HFFc6 (cell line): ENCODE measurements at regions not wholly inside any gene's neighbourhood (a gene's known extent, or its start where the extent isn't known, plus 50 kb on each side); places are given as distances from the start of the nearest gene placed in this dataset.

Experiments
- DNase-seq: peaks from one replicate; pipeline ENCODE4 v3.0.0-alpha.2; 2018
- H3K27ac Mint-ChIP-seq: 2 replicates; pipeline ENCODE4 v1.8.0; 2020; ENCODE audit warnings: mild to moderate bottlenecking, mixed read lengths
- H3K27me3 Mint-ChIP-seq: 2 replicates; pipeline ENCODE4 v1.8.0; 2021; ENCODE audit warnings: mild to moderate bottlenecking, moderate library complexity, mixed read lengths; ENCODE audit not compliant: insufficient read depth
- H3K36me3 Mint-ChIP-seq: 2 replicates; pipeline ENCODE4 v1.8.0; 2021; ENCODE audit warnings: low read depth, mixed read lengths
- H3K4me1 Mint-ChIP-seq: 2 replicates; pipeline ENCODE4 v1.8.0; 2020; ENCODE audit warnings: low read depth, mixed read lengths
- H3K4me3 Mint-ChIP-seq: 2 replicates; pipeline ENCODE4 v1.8.0; 2020; ENCODE audit warnings: mild to moderate bottlenecking, moderate library complexity, mixed read lengths
- H3K9me3 Mint-ChIP-seq: 2 replicates; pipeline ENCODE4 v1.8.0; 2020; ENCODE audit warnings: mild to moderate bottlenecking, mixed read lengths
- CTCF ChIP-seq: fragments of 200-600 bp; sonication (generic); IDR thresholded peaks from 2 replicates; pipeline ENCODE4 v1.5.0; 2021; ENCODE audit warnings: antibody characterized with exemption, mild to moderate bottlenecking

DNA sequence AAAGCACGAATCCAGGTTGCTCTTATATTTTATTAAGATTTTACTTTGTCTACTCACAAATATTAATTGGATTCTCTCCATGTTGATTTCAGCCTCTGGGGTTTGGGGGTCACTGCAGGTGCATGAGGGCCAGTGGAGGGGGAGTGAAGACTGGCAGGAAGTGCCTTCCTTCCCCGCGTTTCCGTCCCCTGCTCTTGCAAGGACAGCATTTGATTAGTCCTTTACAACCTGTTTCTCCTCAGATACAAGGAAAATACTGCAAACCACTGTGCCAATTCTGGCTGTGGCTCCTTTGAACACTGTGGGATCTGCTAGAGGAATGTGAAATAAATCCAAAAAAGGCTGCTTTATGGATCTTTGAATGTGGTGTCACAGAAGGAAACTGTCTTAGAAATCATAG is 291.8 kb downstream of the ETNK1 start:
- H3K27ac Mint-ChIP-seq = no peak overlapping the region
- H3K27me3 Mint-ChIP-seq = peaks cover 3% of the 10 kb centered on the region; the same call in 1 of the 2 replicates
- TF ChIP-seq CTCF = no peak
- no peak overlapping the region for H3K4me3 Mint-ChIP-seq
- H3K4me1 Mint-ChIP-seq = no peaks in the 10 kb centered on the region
- DNase-seq = no peak
- H3K9me3 Mint-ChIP-seq = 0 out of 2 replicates have a peak, but pooled peaks cover 4% of the 10 kb centered on the region
- no peaks in the 10 kb centered on the region for H3K36me3 Mint-ChIP-seq

DNA sequence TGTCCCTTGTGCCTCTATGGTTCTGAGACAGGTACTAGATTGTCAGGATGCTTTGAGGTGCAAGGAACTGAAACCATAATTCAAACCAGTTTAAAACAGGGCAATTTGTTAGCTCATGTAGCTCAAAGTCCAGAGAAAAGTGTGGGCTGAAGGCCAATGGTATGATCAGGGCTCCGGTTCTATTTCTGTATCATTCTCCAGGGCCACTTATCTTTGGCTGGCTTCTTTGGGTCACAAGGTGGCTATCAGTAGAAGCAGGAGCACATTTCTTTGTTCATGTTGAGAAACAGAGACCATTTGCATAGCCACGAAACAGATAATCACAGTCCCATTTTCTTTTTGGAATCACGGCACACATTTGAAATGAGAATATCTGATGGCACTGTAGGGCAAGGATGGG is 294.9 kb downstream of the ETNK1 start:
- Mint-ChIP-seq H3K4me3 (no peak overlapping the region), H3K9me3 (0 out of 2 replicates have a peak, but pooled peaks cover 4% of the 10 kb centered on the region), H3K4me1 (no peaks in the 10 kb centered on the region), H3K27ac (no peak overlapping the region), H3K36me3 (no peaks in the 10 kb centered on the region), H3K27me3 (peaks cover 3% of the 10 kb centered on the region; the same call in 1 of the 2 replicates)
- TF ChIP-seq CTCF = no peak
- no peak for DNase-seq

- no peaks in the 10 kb centered on the region for H3K4me1 Mint-ChIP-seq
- H3K9me3 Mint-ChIP-seq = 0 out of 2 replicates have a peak, but pooled peaks cover 4% of the 10 kb centered on the region
- no peaks in the 10 kb centered on the region for H3K27me3 Mint-ChIP-seq
- DNase-seq = no peak
- no peak for TF ChIP-seq CTCF
- H3K4me3 Mint-ChIP-seq = no peak overlapping the region
- H3K36me3 Mint-ChIP-seq = no peaks in the 10 kb centered on the region
- H3K27ac Mint-ChIP-seq = no peak overlapping the region
Observed at GRCh38 chr12:22923768-22924167, 298.8 kb downstream of the ETNK1 start.

DNA sequence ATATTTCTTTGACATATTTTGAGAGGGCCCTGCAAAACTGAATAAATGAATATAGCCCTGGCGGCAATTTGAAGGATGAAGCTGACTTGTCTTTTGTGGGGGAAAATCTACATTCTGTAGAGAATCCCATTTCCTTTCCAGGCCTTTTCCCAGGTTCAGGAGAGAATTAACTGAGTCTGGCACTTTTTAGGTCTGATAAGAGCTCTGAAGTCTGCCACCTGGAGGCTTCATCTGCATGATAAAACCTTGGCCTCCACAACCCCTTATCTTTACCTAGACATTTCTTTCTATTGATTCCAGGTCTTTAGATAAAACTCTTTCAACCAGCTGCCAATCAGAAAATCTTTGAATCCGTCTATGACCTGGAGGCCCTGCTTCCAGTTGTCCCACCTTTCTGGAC is 299.4 kb downstream of the ETNK1 start:
- Mint-ChIP-seq H3K36me3 (no peaks in the 10 kb centered on the region), H3K9me3 (0 out of 2 replicates have a peak, but pooled peaks cover 4% of the 10 kb centered on the region), H3K4me1 (no peaks in the 10 kb centered on the region), H3K27me3 (no peaks in the 10 kb centered on the region), H3K4me3 (no peak overlapping the region), H3K27ac (no peak overlapping the region)
- no peak for DNase-seq
- no peak for TF ChIP-seq CTCF

DNA sequence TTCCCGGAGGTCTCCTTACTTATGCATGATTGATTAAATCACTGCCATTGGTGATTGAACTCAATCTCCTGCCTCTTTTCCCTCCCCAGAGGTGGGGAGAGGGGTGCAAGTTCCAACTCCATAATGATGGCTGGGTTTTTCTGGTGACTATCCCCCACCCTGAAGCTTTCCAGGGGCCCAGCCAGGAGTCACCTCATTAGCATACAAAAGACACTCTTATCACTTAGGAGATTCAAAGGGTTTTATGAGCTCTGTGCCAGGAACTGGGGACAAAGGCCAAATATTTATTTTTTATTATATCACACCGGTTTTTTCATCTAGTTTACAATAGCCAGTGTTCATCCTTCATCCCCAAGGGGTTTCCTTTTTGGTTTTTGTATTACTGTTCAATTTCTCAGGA is 300.7 kb downstream of the ETNK1 start:
- no peaks in the 10 kb centered on the region for H3K27me3 Mint-ChIP-seq
- H3K4me1 Mint-ChIP-seq = no peaks in the 10 kb centered on the region
- DNase-seq = no peak
- TF ChIP-seq CTCF = no peak
- H3K9me3 Mint-ChIP-seq = 0 out of 2 replicates have a peak, but pooled peaks cover 4% of the 10 kb centered on the region
- no peak overlapping the region for H3K4me3 Mint-ChIP-seq
- H3K27ac Mint-ChIP-seq = no peak overlapping the region
- H3K36me3 Mint-ChIP-seq = no peaks in the 10 kb centered on the region

- no peak overlapping the region for H3K27ac Mint-ChIP-seq
- no peak for TF ChIP-seq CTCF
- no peak overlapping the region for H3K4me3 Mint-ChIP-seq
- no peaks in the 10 kb centered on the region for H3K9me3 Mint-ChIP-seq
- DNase-seq = no peak
- no peaks in the 10 kb centered on the region for H3K27me3 Mint-ChIP-seq
- H3K4me1 Mint-ChIP-seq = peaks cover 7% of the 10 kb centered on the region
- H3K36me3 Mint-ChIP-seq = no peaks in the 10 kb centered on the region
Observed at GRCh38 chr12:22932431-22932830, 307.5 kb downstream of the ETNK1 start.
